Myocyte (in vitro differentiated cells): ENCODE measurements at regions not wholly inside any gene's neighbourhood (a gene's known extent, or its start where the extent isn't known, plus 50 kb on each side); places are given as distances from the start of the nearest gene placed in this dataset.
"Not testable (repeated sequence)": the region's sequence is repeated elsewhere in the genome, so short reads cannot be mapped to it uniquely, and the experiment has no call there.

Experiments
- DNase-seq: peaks from one replicate; pipeline ENCODE4 v3.0.0-alpha.2; 2012; ENCODE audit warnings: low read depth

DNA sequence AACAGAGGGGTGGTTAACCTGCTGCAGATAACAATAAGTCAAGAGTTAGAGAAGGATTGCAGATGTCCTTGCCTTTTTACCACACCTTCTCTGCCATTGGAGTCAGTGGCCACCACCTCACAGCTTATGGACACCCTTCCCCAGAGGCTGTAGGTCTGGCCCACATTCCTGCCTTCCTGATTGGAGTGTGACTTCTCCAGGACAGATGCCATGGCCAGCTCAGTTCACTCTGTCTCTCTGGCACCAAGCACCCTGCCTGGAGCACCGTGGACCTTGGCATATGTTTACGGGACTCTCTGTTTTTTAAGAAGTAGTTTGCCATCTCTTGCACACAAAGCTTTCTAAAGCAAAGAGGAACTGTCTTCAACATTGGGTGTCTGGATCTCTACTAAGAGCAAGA is 323.8 kb downstream of the BCL2L11 start:
- DNase-seq, result not testable (repeated sequence)

DNA sequence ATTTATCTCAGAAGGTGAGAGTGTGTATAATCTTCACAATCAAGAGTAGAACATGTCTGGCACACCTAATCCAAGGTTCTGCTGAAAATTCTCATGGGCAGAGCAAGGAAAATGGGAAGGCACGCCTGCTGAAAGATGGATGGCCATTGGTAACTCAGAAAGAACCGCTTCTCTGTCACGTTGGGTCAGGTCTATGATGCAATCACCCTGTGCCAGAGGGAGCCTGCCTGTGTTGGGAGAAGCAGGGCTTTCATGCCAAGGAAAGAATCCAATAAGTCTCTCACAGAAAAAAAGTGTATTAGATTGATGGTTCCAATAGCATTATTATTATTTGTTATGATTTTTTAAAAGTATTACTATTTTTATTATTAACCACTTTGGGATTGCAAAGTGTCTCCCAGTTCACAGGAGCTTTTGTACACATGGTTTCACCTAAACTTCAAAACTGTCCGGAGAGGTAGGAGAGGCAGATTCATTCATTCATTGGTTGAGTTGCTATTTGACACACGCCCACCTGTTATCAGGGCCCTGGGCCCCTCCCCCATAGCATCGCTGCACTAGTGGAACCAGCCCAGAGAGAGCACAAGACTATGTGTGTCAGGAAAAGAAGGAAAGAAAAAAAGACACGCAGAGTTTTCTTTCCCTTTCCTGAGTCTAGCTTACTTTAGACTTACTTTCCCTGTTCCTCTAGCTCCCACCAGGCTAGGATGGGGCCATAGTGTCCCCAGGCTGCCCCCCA is 324.6 kb downstream of the BCL2L11 start:
- DNase-seq, result not testable (repeated sequence)

DNA sequence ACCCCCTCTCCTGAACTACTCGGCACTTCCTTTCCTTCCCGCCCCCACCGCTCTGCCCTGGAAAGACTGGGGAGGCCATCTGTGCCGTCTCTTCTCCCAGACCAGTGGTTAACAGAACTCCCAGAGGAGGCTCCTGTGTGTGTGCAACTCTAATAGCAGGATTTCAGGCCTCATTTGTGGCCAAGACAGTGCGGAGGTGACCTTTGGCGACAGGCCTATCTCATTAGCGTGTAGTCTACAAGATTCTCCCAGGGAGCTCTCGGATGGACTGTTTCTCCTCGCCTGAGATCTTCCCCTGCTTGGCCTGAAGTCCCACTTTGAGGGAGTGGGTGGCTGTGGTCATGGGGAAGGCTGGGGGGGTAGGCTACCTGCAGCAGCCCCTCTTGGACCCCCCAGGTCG is 325.2 kb downstream of the BCL2L11 start:
- DNase-seq, result not testable (repeated sequence)

DNA sequence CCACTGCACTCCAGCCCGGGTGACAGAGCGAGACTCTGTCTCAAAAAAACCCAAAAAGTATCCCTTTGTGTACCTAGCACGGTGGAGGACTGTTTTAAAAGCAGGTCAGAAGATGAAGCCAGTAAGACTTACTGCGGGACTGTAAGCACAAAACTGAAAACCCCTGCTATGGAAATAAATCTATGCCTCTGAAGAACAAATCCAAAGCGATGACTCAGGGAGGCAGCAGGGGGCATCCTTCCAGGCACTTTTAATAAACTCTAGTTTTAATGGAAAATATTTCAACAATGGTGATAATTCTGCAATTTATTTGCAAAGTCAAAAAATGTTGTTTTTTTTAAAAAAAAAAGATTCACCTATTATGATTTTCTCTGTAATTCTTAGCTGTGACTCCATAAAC is 326.8 kb downstream of the BCL2L11 start:
- DNase-seq, result not testable (repeated sequence)

DNA sequence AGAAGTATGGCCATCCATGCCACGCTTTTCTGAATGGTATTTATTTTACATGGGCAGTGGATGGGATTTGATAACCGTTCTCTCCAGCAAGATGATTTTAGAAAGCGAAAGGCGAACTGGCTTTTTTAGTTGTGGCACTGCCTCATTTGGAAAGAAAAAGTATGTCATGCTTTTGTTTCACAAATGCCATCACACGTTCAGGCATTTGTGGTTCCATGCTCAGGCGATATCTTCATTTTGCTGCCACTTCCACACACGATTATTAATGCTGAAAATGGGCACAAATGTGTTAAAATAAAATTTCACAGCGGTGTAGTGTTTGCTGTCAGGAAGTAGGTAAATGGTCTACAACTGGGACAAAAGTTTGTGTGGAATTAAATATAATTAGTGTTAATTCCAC is 328.1 kb downstream of the BCL2L11 start:
- not testable (repeated sequence) for DNase-seq

DNA sequence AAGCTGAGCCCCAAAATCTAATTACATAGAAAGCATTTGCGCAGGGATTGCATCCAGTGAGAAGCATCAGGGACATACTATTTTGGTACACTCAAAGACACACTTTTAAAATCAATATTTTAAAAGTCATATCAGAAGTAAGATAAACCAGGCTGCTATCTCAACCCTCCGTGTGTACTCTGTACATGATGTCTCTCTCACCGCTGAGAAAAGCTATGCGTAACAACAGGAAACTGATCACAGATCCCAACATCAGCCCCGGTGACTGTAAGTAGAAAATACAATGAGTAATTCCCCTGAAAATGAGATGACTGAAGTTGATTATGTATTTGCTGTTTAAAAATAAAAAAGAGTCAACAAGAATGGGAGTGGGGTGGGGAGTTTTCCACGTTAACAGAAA is 329.8 kb downstream of the BCL2L11 start:
- not testable (repeated sequence) for DNase-seq

DNA sequence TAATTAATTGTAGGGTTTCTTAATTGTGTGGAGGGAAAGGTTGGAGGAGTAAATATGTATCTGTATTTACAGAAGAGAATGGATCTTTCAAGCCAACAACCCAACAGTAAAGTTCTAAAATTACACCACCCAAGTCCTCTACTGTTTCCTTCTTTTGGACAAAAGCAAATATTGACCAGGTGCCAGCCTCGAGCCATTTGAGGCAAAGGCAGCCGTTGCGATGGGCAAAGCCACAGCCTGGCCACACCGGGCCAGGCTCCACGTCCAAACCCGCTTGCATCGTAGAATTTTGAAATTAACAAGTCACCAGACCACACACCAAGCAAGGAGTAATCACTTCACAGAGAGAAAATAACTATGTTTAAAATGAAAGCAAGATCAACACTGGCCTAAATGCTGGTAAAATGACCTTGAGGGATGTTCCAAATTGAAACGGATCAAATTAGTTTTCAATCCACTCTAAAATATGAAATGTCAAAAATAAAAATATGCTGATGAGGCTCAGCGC is 331.0 kb downstream of the BCL2L11 start:
- peak; percentile 49 for DNase-seq

DNA sequence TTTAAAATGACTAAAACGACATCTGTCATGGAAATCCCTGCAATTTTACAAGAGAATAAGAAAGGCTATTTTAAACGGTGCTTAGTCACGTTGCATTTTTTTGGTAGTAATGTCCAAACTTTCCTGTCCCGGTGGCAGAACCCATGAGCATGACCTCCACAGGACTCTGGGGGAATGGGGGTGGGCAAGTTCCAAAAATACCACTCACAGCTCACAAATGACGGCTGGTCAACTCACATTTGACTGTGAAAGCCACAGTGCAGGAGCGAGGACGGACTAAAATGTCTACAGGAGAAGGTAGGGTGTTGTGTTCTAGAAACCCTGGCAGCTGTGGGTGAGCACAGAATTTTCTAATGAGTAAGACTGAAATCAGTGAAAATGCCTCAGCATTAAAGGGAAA is 331.5 kb downstream of the BCL2L11 start:
- not testable (repeated sequence) for DNase-seq

DNA sequence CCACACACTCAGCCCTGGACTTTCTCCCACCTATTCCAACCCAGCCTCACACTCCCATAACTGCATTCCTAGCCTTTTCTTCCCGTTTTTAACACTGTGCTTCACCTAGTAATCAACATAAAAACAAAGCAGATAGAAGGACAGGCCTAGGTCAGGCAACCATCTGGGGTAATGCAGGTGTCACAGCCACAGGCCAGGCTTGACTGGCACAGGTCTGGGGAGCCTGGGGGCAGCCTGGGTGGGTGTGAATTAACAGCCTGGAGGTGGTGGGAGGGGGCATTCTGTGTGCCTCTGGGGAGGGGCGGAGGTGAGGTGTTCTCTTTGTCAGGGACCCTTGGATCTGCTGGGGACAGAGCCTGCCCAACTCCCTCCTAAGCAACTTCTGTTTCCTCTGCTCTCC is 332.6 kb downstream of the BCL2L11 start:
- DNase-seq, result not testable (repeated sequence)

DNA sequence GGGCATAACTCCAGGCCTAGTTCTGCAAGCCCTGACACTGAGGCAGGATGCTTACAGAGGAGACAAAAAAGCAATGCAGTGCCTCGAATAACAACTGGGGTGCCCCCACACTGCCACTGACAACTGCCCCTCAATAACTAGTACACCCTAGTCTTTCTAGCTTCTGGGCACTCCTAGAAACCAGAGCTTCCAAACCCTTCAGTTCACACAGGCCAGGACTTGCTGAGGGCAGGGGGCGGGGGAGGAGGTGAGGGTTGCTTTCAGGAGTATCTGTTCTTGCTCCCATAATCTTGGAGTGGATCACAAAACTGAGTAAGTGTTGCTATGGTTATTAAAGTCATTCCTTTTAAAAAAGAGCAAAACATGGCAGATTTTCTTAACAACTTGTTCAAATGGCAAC is 333.1 kb downstream of the BCL2L11 start:
- DNase-seq, result not testable (repeated sequence)

DNA sequence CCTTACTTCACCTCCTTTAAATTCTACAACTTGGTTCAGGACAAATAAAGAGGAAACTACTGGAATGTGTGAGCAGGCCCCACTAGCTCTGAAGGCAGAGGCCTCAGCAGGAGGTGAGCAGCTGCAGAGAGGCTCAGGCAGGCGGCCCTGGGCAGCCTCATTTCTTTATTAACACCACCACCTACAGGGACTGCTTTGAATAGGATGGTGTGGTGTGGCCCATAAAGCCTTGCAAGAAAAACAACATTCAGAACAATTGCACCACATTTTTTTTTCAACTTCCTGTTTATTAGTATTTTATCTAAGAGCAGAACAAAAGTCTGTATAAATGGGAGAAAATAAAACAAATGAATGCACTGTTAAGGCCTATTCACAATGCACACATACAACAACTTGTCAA is 333.7 kb downstream of the BCL2L11 start:
- peak; percentile 49 for DNase-seq

DNA sequence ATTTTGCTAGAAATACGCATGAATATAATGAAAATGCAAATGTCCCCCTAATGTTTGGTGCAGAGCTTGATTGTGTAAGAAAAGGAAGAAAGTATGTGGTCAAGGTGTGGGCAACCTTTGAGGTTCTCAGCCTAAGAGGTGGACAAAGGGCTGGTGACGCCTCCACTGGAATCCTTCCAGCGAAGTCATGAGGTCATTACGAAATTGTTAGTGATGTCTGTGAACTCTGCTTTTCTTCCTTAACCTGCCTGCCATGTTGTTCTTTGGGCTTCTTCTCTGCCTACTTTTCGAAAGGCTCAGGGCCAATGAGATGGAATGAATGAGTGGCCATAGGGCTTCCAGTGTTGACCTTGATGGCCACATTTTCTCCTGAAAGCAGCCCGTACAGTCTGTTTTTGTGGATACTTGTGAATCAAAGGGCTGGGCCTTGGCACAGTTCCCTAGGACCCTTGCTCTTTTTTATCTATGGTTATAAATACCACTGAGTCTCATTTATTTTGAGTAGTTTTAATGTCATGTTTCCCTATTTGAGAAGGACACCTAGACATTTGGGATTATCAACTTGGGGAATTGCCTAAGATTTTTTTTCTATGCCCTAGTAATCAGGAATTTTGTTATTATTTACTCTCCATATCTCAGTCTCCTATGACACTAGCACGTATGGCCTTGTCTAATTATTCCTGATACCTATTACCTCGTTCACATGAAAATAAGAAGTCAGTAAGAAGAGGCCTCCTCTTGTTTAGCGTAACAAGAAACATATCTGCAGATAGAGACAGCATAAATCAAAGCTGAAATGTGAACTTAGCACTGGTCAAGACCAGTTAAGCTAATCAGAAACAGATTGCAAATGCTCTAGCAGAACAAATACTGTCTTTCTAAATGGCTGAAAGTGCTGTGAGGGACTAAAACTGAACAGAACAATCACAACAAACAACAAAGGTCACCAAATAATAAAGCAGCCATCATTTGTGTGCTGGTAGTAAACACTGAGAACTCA is 334.6 kb downstream of the BCL2L11 start:
- DNase-seq, result not testable (repeated sequence)

DNA sequence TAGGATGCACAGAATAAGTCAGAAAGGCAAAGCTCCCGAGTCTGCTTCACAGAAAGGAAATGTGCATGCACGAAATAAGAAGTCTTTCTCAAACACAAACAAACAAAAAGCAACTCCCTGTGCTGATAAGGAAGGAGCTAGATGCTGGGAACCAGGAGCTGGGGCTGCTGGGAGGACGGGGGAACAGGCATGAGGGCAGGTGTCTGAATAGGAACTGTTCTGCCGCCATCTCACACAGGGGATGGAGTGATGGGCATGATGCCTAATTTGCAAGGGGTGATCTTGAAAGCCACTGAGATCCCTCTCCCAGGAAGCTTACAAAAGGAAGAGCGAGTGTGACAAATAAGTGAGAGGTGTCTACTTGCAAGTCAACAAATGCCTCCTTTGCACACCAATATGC is 336.5 kb downstream of the BCL2L11 start:
- DNase-seq, result not testable (repeated sequence)

DNA sequence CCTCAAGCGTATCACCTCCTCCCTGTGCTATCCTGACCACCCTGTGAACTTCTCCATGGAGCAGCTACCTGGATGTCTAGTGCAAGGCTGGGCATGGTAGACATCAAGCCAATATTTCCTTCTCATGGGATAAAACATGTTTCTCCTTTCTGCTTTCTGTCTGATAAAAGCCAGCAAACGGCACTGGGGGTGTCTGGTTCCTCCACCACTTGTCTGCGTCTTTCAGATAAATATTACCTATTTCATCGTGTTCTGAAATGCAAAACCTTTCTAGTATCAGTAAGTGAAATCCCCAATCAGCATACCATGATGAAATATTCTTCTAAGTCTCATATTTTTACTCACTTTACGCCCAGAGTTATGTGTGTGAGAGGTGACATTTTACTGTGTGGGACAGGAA is 340.2 kb downstream of the BCL2L11 start:
- DNase-seq, result not testable (repeated sequence)

DNA sequence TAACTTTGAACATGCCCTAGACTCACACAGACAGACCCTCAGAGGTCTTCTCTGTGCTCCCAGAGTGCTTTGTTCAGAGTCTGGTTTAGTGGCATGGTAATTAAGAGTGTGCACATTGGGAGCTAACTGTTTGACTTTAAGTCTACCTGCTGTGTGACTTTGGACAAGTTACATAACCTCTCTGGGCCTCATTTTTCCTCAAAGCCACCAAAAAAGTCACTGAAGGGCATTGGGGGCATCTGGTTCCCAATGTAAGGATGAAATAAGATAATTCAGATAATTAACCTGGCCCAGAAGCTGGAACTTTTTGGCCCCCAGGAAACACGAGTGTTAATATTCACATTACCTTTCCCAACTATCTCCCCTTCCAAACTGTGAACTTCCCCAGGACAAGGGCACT is 341.1 kb downstream of the BCL2L11 start:
- not testable (repeated sequence) for DNase-seq

DNA sequence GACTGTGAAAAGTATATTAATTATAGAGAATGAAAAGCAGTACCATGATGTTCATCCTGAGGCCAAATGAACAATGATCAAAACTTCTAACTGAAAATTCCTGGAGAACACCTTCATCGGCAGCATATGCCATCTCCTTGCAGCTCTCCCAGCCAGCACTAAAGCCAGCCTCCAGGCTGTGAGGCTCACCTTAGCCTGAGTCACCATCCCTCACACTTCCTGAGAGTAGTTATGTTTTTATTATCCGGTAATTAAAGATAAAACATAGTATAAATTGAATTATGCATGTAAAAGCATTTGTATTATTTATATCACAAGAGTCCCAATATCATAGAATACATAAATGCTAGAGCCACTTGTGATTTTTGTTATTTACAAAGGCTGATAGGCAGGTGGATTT is 341.9 kb downstream of the BCL2L11 start:
- not testable (repeated sequence) for DNase-seq

DNA sequence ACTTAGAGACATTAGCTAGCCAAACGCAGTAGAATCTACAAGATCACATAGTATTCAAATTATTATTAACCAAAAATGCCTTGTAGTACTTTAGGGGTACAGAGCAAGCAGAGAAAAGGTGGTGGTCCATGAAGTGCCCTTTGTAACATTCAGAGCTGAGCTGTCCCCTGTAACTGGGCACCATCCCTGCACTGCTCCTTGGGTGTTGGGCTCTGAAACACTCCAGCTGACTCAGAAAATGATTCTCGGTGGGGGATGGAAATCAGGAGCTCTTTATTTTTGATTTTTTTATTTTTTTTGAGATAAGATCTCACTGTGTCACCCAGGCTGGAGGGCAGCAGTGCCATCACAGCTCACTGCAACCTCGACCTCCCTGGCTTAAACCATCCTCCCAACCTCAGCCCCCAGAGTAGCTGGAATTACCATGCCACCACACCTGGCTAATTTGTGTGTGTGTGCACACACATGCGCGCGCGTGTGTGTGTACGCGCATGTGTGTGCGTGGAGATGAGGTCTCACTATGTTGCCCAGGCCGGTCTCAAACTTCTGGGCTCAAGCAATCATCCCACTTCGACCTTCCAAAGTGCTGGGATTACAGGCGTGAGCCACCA is 342.6 kb downstream of the BCL2L11 start:
- DNase-seq, result not testable (repeated sequence)

DNA sequence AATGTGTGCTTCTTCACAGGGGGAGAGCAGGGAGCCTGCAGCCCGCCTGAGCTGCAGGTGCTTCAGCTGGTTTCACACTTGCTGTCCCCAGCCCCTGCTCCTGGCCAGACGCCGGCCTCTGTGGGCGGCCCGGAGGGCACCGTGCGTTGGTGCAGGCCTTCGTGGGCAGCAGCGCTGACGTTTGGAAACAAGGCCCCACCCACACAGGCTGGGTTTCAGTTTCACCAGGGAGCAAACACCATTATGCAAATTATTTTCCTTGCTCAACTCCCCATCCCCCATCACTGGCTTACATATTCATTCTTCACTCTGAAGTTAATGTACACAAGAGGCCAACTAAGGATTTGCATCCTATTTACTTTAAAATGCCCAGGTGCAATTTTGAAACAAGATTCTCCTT is 343.2 kb downstream of the BCL2L11 start:
- DNase-seq, result not testable (repeated sequence)

DNA sequence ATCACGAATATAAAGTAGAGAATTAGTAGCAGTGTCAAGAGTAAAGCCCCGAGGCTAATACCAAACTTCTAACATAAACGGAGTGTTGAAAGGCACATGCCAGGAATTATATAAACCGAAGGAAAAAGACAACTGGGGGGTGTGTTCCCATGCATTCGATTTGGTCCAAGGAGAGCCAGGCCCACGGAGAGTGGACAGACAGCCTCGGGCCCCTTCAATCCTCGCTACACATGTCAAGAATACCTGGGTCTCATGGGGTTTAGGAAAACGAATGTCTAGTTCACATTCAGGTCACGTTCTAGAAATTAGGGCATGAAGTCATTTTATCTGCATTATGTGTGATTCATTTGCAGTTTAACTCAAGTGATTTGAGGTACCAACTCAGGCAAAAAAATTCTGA is 343.7 kb downstream of the BCL2L11 start:
- not testable (repeated sequence) for DNase-seq

DNA sequence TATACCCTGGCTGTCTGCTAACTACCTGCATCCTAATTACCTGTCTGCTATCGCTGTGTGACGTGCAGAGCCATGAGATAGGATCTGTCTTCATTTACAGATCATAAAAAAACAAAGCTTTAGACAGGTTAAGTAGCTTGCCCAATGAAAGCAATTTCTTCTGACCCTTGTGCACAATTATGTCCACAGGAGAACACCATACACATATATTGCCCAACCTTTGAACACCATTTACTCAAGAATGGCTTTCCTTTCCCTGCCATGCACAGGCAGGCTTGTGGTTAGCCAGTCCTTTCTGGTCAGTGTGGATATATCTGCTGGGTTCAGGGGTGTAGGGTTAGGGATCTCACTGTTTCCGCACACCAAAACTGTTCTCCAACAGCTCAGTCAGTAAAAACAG is 344.8 kb downstream of the BCL2L11 start:
- not testable (repeated sequence) for DNase-seq

DNA sequence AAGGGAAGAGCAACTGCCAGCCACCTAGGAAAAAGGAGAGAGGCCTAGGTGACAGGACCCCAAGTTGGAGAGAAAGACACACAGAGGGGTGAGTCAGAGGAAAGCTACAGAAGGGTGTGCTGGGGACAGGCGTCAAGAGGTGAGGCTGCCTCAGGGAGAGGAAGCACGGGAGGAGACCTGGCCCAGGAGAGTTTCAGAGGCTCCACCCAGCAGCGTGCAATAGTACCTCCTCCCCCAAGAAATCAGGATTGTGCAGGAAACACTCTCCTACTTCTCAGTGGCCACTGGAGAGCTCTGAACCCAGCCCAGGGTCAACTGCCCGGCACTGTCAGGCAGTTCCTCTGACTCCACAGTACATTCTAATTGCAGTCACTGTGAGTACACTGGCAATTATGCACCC is 346.0 kb downstream of the BCL2L11 start:
- not testable (repeated sequence) for DNase-seq
